ENCODE measurements at regions not wholly inside any gene's neighbourhood (a gene's known extent, or its start where the extent isn't known, plus 50 kb on each side); places are given as distances from the start of the nearest gene placed in this dataset.
"Not testable (repeated sequence)": the region's sequence is repeated elsewhere in the genome, so short reads cannot be mapped to it uniquely, and the experiment has no call there.

DNA sequence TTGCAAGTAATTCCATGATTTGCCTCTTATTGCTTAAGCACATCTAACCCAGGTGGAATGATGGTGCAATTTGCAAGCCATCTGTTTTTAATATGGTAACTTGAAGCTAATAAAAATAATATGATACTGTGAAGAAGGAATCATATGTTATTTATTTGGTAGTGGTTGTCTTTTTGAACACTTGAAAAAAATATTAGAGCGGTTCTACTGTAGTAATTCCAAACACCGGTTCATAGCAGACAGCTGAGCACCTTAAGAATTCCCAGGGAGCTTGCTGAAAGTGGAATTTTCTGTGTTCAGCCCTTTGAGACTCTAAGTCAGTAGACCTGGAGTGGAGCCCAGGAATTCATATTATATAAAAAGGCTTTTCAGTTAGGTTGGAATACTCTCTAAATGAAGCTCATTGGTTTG, 687.4 kb downstream of the EDEM1 start:
- DNase-seq = no peak

DNA sequence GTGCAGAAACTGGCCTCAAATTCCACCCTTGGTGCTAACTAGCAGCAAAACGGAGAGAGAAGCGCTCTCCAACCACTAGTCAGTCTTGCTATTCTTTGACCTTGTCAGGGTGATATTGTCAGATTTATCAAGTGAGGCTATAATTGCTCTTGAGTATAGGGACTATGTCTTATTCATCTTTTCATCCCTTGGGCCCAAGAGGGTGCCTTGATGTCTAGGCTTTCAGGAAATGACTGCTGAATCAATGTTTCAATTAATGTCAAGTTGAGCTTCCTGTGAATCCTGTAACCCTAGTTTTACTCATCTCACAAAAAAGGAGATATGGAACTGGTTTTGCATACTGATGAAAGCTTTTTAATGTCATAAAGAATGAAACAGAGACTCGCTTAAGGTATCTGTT, 701.3 kb downstream of the EDEM1 start:
- DNase-seq = no peak

DNA sequence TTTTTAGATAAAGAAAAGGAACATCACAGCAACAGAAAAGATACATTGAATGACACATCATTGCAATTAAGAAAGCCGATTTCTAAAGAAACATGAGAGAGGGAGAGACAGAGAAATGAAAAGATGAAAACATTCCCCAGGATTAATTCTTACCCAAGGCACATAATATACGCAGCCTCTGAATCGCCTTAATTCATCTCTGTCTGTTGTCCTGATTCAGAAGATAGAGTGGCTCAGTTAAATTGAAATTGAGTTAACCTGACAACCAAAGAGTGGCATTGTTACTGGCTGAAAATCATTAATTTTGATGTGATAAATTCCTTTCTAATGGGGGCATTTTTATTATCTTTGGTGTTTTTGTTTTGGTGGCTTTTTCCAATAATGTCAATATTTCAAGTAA, 701.9 kb downstream of the EDEM1 start:
- DNase-seq = no peak

DNA sequence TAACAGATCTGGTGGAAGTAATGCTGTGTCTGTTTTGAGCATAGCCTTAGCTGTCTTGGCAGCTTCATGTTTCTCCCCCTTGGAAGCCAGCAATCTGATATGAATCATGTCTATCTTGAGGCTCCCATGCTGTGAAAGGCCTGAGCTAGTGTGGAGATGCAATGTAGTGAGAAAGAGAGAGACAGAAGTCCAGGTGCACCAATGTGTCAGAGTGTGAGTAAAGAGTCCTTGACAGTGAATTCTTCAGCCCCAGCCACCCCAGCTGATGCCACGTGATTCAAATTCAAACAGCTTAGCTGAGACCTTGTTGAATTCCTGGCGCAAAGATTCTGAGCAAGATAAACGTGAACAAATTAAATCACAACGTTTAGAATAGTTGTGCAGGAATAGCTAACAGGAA, 704.2 kb downstream of the EDEM1 start:
- no peak for DNase-seq

DNA sequence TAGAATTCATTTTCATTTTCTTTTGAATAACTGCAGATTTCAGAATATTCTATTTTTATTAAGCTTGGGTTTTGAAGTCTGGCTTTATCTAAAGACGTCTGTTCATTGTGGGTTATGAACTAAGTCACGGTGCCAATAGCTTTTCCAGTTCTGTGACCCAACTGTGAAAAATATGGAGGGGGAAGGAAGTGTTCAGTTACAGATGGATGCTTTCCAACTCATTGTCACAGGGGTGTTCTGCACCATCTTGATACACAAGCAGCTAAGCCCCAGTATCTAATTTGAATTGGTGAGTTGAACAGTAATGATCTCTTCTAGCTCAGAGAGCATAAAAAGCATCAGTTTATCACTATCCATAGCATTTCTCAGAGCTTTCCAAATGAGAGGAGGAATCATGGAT, 710.6 kb downstream of the EDEM1 start:
- no peak for DNase-seq

DNA sequence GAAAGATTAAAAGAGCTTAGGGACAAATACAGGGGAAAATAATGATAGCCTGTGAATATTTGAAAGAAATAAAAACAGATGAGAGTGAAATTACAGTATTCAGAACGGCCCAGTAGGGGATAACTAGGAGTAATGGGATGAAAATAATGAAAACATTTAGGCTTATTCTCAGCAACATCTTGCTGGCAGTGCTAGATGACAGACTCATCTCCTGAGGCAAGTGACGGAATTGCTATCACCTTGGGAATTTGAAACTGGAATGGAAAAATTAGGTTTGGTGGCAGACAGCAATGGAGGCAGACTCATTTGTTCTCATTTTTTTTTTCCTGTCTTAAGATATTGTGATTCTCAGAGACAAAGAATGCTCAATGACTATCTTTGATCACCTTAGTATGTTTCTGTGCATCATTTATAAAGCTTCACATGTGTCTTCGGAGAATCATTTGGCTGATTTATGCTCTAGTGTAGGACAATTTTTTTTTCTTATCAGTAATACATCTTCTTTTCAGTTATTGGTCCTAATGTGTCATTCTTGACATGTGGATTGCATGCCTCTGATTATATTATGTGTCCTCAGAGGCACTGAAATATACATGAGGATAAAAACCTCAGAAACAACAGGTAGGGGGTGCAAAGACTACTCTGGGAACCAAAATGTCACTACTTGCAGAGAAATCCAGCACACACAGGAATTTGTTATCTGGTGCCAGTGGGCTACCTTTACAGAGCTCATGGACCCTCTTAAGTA, 711.7 kb downstream of the EDEM1 start:
- DNase-seq = no peak

DNA sequence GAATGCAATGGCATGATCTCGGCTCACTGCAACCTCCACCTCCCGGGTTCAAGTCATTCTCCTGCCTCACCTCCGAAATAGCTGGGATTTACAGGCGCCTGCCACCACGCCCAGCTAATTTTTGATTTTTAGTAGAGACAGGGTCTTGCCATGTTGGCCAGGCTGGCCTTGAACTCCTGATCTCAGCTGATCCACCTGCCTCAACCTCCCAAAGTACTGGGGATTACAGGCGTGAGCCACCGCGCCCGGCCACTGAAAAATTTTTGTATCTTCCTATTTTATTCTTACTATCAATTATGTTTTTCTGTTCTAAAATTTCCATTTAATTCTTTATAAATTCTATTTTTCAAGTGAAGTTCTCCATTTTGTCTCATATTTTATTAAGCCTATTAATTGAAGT, 730.4 kb downstream of the EDEM1 start:
- no peak for DNase-seq

DNA sequence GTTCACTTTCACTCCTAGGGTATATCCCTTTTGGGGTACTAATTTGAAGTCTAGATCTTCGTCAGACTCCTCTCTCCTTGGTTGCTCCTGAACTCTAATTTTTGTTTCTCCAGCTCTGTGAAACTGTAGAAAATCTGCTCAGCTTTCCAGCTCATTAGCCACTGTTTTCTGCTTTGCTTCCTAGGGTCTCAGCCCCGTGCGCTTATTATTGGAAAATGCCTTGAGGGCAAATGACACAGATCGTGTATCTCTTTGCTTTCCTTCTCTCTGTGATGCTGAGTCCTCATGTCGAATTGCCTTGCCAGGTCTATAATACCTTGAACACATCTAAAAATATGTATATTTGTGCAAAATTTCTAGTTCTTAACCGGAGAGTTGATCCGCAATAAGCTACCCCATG, 731.1 kb downstream of the EDEM1 start:
- DNase-seq = no peak

DNA sequence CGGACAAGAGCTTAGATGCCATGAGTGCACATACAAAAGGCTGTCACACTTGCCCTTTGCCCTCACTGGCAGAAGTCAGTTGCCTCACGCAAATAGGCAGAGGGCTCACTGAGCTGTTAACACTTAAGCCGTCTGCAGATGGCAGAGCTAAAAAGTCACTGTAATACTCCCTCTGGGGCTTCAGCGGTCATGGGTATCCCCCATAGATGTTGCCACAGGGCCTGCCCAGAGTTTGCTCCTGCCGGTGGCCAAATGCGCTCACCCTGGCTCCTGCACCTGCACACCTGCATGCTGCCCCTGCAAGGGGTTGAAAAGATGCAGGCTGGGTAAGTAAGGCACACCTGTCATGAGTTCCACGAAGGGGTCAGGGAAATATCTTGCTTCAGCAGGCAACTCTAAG, 741.5 kb downstream of the EDEM1 start:
- DNase-seq = no peak

DNA sequence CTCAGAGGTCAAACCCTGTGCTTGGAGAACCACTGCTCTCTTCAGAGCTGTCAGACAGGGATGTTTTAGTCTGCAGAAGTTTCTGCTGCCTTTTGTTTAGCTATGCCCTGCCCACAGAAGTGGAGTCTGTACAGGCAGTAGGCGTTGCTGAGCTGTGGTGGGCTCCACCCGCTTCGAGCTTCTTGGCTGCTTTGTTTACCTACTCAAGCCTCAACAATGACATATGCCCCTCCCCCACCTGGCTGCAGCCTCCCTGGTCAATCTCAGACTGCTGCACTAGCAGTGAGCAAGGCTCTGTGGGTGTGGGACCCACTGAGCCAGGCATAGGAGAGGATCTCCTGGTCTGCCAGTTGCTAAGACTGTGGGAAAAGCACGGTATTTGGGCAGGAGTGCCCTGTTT, 756.6 kb downstream of the EDEM1 start:
- DNase-seq = not testable (repeated sequence)

DNA sequence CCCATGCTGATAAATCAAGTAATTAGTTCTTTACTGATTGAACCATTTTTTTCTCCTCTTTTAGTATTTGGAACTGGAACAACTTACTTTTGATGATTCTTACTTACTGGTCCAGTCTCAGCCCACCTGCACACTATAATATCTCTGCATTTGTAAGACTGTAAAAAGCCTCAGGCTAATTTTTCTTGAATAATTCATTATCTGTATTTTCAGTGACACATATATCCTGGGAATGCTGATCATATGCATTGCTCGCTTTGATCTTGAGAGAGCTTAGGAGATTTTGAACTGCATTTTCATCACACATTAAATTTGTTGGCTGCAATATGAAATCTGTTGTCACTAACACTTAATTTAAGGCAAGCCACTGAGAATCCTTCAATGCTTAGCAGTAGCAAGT, 760.6 kb downstream of the EDEM1 start:
- DNase-seq = no peak

DNA sequence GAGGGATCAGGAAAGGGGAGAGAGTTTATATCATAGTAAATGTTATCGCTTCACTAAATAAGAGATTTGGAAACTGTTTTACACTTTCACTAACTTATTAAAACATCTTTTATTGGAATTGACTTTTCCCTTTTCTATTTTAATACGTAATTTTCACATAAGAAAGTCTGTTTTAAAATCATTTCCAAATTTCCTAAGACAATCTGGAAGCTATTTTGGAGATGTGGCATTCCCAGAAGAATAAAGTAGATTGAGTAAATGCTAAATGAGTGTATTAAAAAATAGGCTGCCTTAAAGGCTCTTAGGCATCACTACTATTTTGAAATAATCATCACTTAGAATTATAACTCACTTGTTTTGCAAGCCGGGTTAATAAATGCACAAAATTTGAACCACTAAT, 763.5 kb downstream of the EDEM1 start:
- no peak for DNase-seq

DNA sequence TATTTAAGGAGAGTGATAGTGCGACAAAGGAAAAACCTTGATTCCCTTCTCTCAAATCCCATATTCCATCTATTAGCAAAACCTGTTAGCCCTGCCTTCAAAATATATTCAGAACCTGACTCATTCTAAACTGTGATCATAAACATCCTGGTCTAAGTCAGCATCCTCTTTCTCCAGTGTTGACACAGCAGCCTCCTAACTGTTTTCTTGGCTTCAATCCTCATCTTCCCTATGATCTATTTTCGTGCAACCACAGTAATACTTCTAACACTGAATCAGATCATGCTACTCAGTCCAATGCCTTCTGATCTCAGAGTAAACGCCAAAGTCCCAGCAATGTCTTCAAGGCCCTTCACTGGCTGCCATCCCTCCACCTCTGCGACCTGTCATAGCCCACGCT, 785.1 kb downstream of the EDEM1 start:
- no peak for DNase-seq

DNA sequence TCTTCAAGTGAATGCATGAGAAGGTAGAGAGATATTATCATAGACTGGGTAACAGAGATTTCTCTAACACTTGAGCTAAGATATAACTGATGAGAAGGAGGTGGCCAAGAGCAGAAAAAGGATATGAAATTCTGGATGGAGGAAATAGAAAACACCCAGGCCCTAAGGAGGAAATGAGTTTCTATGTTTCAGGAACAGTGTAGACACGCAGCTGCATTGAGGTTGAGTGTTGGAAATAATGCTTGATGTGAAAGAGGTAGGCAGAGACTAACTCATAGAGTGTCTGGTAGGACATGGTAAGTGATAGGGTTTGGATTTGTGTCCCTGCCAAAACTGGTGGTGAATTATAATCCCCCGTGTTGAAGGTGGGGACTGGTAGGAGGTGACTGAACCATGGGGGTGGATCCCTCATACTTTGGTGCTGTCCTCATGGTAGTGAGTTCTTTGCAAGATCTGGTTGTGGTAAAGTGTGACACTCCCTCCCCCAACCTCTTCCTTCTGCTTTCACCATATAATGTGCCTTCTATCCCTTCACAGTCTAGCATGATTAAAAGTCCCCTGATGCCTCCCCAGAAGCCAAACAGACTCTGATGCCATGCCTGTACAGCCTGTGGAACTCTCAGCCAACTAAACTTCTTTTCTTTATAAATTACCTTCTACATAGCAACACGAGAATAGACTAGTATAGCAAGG, 787.3 kb downstream of the EDEM1 start:
- DNase-seq = no peak

DNA sequence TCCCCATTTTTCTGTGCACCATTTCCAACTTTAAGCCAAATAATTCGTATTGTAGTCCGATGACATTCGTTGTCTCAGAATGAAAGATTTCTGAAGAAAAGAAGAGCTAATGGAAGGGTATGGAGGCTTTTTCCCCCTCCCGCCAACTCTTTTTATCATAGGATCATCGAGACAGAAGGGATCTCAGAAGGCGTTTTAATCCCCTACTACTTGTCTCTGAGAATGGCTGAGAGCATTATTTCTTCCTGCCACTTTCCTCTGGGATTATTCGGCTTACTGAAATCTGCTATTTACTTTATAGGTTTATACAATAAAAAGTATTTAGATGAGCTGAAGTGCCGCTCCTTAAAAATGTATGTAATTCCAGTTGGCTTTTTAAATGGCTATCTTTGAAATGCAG, 789.8 kb downstream of the EDEM1 start:
- DNase-seq = no peak

DNA sequence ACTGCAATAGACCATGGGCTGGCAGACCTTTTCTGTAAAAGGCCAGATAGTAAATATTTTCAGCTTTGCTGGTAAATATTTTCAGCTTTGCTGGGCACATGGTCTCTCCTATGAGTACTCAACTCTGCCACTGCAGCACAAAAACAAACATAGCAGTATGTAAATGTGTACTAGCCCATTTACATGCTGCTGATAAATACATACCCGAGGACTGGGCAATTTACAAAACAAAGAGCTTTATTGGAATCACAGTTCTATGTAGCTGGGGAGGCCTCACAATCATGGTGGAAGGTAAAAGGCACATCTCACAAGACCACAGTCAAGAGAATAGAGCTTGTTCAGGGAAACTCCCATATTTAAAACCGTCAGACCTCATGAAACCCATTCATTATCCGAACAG, 793.0 kb downstream of the EDEM1 start:
- DNase-seq = no peak

DNA sequence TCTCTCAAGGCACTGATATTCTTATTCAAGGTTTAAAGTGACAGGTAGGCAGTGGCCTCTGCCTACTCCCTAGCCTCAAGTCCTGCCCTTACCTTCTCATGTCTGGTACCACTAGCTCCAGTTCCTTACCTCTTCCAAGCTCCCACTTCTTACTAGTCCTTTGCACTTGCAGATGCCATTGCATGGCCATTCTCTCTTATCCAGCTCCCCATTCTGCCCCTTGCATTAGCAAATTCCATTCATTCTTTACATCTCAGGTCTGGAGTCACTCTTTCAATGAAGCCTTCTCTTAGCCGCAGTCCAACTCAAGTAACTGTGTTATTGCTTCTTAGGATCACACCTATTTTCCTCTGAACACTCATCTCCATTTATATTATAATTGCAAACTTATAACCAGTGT, 807.1 kb downstream of the EDEM1 start:
- no peak for DNase-seq

DNA sequence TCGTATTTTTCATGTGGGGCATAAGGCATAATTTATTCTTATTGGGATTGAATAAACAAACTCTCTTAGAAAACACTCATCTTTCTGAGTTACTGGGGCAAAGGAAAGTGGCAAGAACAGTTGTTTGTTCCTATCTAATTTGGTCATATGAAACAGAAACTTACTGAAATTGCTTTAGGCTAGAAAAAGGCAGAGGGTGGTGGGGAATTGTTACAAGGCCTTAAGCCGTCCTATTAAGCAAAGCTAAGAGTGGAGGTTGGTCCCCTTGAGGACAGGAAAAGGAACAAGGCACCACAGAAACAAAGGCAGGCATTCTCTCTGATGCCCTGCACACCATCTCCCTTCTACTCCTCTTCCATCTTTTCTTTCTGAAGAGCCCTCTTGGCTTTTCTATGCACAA, 830.9 kb downstream of the EDEM1 start:
- DNase-seq = no peak

DNA sequence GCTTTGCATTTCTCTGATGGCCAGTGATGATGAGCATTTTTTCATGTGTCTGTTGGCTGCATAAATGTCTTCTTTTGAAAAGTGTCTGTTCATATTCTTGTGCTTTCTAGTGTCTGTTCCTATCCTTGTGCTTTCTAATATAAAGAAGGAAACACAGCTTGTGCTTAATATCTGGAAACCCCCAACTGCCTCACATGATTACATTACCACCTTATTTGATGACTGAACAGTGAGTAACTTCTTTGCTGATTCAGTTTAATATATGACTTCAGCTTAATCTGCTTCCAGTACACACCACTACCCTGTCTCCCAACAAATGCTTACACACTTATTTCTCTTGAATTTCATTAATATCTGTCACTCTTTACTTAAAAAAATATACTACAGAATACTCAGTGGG, 835.1 kb downstream of the EDEM1 start:
- no peak for DNase-seq

DNA sequence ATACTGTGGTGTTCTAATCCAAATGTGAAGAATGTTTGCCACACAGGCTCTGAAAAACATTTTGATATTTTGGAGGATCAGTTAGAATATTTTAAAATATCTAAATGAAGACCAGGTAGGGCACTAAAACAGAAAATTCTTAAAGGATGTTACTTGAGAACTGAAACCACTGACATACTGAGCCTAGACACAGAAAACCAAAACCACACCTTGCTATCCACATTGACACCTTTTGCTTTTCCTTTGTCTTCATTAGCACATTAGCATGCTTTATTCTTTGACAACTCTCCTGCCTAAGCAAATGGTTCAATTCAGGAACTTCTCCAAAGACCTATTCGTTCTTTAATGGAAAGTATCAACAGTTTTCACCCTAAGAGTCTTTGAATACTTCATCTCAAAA, 835.9 kb upstream of the GRM7 start:
- DNase-seq = no peak

DNA sequence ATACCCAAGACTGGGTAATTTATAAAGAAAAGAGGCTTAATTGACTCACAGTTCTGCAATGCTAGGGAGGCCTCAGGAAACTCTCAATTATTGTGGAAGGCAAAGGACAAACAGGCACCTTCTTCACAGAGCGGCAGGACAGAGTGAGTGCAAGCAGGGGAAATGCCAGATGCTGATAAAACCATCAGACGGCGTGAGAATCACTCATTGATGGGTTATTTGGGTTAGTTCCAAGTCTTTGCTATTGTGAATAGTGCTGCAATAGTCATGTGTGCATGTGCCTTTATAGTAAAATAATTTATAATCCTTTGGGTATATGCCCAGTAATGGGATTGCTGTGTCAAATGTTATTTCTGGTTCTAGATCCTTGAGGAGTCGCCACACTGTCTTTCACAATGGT, 830.3 kb upstream of the GRM7 start:
- not testable (repeated sequence) for DNase-seq

DNA sequence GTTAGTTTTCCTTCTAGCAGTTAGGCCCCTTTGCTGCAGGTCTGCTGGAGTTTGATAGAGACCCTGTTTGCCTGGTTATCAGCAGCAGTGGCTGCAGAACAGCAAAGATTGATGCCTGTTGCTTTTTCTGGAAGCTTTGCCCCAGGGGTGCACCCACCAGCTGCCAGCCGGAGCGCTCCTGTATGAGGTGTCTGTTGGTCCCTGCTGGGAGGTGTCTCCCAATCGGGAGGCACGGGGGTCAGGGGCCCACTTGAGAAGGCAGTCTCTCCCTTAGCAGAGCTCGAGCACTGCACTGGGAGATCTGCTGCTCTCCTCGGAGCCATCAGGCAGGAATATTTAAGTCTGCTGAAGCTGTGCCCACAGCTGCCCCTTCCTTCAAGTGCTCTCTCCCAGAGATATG, 825.3 kb upstream of the GRM7 start:
- DNase-seq = no peak

DNA sequence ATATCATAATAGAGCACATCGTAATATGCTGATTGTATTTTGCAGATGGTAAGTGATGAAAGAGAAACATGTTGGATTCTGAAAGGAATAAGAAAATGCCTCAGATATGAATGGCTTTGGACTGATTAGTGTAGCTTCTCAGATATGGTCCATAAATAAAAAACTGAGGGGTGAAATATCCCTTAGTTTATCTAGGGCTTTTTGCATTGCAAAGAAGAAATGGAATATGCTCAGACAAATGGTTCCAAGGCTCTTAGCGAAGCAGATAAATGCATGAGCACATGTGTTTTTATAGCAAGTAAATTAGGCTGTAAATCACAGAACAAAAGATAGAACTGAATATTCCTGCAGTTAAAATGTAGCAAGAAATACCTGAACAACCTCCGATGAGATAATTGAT, 820.9 kb upstream of the GRM7 start:
- no peak for DNase-seq

DNA sequence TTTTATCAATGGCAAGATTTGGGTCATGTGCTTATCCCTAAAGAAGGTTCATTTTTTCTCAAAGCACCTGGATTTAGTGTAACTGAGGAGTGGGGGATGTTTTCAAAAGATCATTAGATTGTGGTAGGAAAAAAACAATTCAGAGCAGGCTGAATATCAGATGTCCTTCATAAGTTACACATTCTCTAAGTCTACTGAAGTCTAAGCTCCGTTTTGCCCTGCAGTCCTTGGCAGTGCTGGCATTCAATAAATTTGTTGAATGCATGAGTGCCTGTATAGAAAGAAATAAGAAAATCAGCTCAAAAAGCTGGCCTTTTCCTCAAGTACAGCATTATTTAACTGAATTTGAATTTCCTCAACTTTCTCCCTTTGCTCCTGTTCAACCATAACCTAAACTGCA, 819.0 kb upstream of the GRM7 start:
- no peak for DNase-seq

DNA sequence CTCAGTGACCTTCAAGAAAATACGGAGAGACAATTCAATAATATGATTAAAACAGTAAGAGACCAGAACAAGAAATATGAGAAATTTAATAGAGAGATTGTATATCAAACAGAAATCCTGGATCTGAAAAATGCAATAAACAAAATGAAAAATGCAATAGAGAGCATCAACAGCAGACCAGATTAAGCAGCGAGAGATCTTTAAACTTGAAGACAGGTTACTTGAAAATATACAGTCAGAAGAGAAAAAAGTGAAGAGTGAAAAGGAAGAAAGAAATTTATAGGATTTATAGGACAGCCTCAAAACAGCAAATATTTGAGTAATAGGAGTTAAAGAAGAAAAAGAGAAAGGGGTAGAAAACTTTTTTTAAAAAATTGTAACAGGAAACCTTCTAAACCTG, 813.9 kb upstream of the GRM7 start:
- DNase-seq = no peak

Measured in SW 1271 (cell line).